ENCODE measurements at regions not wholly inside any gene's neighbourhood (a gene's known extent, or its start where the extent isn't known, plus 50 kb on each side); places are given as distances from the start of the nearest gene placed in this dataset.

DNA sequence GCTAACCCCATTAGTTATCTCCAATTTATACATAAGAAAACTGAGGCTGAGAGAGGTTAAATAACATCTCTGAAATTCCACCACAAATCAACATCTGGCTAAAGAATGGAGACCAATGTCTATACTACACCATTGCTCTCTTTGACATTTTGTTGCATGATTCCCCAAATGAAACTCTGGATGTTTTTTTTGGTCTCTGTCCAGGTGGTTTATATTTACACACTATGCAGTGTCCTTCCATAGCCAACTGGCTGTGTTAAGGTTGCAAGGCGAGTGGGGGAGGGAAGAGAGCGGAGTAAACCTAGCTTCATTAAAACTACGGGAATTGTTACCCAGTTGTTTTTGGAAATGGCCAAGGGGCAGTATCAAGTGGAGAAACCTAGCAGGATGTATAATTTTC lies 67.2 kb downstream of the KIF4B start:
- H3K27me3 ChIP-seq (ENCODE audit: insufficient read depth in 3 of 3, low read length in 2 of 3) = peaks cover 0 to 7% (median 3%) of the 10 kb centered on the region in 3 donors
- ATAC-seq (no peak), DNase-seq (no peak)
- no peaks in the 10 kb centered on the region for H3K9me3 ChIP-seq
- H3K36me3 ChIP-seq (ENCODE audit: insufficient read depth in 1 of 2, low read depth in 1 of 2) = no peaks in the 10 kb centered on the region
- WGBS, 3 donors = 51 to 63% (median 63%) methylated on average over 3 of the region's 3 CpGs
- intact Hi-C loops (cut with DNase I) = no loop called here
- TF ChIP-seq, protein P1, sequence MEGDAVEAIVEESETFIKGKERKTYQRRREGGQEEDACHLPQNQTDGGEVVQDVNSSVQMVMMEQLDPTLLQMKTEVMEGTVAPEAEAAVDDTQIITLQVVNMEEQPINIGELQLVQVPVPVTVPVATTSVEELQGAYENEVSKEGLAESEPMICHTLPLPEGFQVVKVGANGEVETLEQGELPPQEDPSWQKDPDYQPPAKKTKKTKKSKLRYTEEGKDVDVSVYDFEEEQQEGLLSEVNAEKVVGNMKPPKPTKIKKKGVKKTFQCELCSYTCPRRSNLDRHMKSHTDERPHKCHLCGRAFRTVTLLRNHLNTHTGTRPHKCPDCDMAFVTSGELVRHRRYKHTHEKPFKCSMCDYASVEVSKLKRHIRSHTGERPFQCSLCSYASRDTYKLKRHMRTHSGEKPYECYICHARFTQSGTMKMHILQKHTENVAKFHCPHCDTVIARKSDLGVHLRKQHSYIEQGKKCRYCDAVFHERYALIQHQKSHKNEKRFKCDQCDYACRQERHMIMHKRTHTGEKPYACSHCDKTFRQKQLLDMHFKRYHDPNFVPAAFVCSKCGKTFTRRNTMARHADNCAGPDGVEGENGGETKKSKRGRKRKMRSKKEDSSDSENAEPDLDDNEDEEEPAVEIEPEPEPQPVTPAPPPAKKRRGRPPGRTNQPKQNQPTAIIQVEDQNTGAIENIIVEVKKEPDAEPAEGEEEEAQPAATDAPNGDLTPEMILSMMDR (IDR thresholded peaks at IDR 0.05) = no peak
- H3K27ac ChIP-seq = no peak overlapping the region
- no peaks in the 10 kb centered on the region for H3K4me1 ChIP-seq
- H3K4me3 ChIP-seq = no peak overlapping the region

DNA sequence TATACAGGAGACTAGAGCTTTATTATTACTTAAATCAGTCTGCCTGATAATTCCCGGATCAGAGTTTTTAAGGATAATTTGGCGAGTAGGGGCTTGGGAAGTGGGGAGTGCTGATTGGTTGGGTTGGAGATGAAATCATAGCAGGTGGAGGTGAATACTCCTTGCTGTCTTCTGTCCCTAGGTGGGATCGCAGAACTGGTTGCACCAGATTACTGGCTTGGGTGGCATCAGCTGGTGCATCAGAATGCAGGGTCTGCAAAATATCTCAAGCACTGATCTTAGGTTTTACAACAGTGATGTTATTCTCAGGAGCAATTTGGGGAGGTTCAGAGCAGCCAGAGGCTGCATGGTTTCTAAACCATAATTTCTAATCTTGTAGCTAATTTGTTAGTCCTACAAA lies 68.1 kb downstream of the KIF4B start:
- WGBS, 3 donors = 83 to 90% (median 86%) methylated on average over 3 of the region's 3 CpGs
- no peaks in the 10 kb centered on the region for H3K9me3 ChIP-seq
- intact Hi-C loops (cut with DNase I) = no loop called here

DNA sequence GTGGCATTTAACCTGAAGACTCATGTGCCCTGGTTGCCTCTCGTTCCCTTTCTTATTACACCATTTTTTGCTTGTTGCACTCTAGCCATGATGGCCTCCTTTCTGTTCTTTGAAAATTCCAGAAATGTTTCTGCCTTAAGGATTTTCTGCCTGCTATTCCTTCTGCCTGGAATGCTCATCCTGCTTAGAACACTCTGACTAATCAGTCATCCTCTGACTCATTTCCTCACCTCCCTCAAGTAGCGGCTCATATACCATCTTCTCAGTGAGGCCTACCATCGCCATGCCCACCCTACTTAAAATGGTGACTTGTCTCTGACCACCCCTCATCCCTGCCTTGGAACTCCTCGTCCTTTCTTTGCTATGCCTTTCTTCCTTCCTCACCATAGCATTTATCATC lies 68.8 kb downstream of the KIF4B start:
- no peaks in the 10 kb centered on the region for H3K4me1 ChIP-seq
- H3K27ac ChIP-seq = no peak overlapping the region
- 55 to 56% (median 55%) methylated on average over 4 of the region's 4 CpGs for WGBS, 3 donors
- H3K9me3 ChIP-seq = no peaks in the 10 kb centered on the region
- H3K4me3 ChIP-seq = no peak overlapping the region
- intact Hi-C loops (cut with DNase I) = no loop called here
- TF ChIP-seq, protein P1 (IDR thresholded peaks at IDR 0.05) = no peak
- DNase-seq (no peak), ATAC-seq (no peak)
- peaks cover 0 to 7% (median 3%) of the 10 kb centered on the region in 3 donors for H3K27me3 ChIP-seq (ENCODE audit: insufficient read depth in 3 of 3, low read length in 2 of 3)
- H3K36me3 ChIP-seq (ENCODE audit: insufficient read depth in 1 of 2, low read depth in 1 of 2) = no peaks in the 10 kb centered on the region

More for the DNA sequence above, 68.1 kb downstream of the KIF4B start:
- peaks cover 0 to 7% (median 3%) of the 10 kb centered on the region in 3 donors for H3K27me3 ChIP-seq (ENCODE audit: insufficient read depth in 3 of 3, low read length in 2 of 3)
- no peak overlapping the region for H3K4me3 ChIP-seq
- no peak for ATAC-seq
- no peaks in the 10 kb centered on the region for H3K36me3 ChIP-seq (ENCODE audit: insufficient read depth in 1 of 2, low read depth in 1 of 2)
- no peak for DNase-seq
- H3K4me1 ChIP-seq = no peaks in the 10 kb centered on the region
- TF ChIP-seq, protein P1 (IDR thresholded peaks at IDR 0.05) = no peak
- no peak overlapping the region for H3K27ac ChIP-seq

DNA sequence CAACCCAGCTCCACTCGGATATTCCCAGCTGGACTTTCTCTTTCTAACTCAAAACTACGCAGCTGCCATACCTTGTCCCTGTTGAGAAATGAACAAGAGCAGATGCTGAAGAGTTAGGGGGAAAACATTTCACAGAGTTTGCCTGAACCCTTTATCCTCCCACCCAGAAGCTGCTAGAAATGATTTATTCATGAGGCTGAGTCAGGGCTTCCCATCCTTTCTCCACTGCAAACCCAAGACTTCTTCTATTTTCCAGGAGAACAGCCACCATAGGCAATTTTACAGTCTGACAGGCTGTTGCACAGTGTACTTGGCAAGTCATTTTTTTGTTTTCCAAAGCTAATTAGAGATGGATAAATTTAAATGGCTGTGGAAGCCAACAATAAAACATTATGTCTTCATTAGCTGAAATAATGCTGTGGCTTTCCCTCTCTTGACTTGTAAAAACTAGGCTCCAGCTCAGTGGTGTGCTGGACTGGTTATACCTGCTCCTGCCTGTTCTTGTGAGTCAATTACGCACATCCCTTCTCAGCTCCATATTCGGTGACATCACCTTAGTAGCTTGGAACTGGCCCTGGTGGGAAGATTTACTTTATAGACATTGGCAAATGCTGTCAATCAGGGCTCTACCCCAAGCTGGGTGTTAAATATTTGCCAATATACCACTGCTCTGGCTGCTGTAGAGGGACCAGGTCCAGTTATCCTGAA lies 71.9 kb downstream of the KIF4B start:
- H3K4me3 ChIP-seq = no peak overlapping the region
- 53 to 56% (median 55%) methylated on average over 4 of the region's 4 CpGs for WGBS, 3 donors
- H3K27ac ChIP-seq = no peak overlapping the region
- DNase-seq = no peak
- H3K27me3 ChIP-seq (ENCODE audit: insufficient read depth in 3 of 3, low read length in 2 of 3) = peaks cover 0 to 3% (median 0%) of the 10 kb centered on the region in 3 donors
- no peaks in the 10 kb centered on the region for H3K4me1 ChIP-seq
- no peak for ATAC-seq
- TF ChIP-seq, protein P1 (IDR thresholded peaks at IDR 0.05) = no peak
- H3K9me3 ChIP-seq = no peaks in the 10 kb centered on the region
- no peaks in the 10 kb centered on the region for H3K36me3 ChIP-seq (ENCODE audit: insufficient read depth in 1 of 2, low read depth in 1 of 2)
- intact Hi-C loops (cut with DNase I) = no loop called here

DNA sequence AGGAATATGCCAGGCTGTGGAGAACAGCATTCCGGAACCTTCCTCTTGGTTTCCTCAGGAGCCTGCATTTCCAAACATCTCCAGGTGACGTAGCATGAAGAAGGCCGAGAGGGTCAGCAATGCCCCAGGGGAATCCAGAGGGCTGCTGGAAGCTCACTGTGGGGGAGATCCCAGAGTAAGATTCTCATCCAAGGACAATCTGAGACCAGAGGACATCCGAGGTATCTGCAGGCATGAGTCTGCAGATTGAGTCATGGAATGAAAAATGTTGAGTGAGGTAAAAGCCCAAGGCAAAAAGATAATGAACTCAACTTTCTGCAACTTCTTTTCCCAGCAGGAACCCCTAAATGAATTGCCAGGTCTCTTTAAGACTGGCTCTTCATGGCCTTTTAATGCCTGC lies 73.5 kb downstream of the KIF4B start:
- intact Hi-C loops (cut with DNase I) = no loop called here
- Histone ChIP-seq H3K4me1 (no peaks in the 10 kb centered on the region), H3K9me3 (no peaks in the 10 kb centered on the region), H3K27me3 (ENCODE audit: insufficient read depth in 3 of 3, low read length in 2 of 3) (peaks cover 0 to 3% (median 0%) of the 10 kb centered on the region in 3 donors), H3K4me3 (no peak overlapping the region), H3K27ac (no peak overlapping the region), H3K36me3 (ENCODE audit: insufficient read depth in 1 of 2, low read depth in 1 of 2) (no peaks in the 10 kb centered on the region)
- WGBS, 3 donors = 64 to 72% (median 68%) methylated on average over 4 of the region's 4 CpGs
- DNase-seq = no peak
- TF ChIP-seq, protein P1 (IDR thresholded peaks at IDR 0.05) = no peak
- no peak for ATAC-seq
